GM21529 (cell line): ENCODE measurements at regions not wholly inside any gene's neighbourhood (a gene's known extent, or its start where the extent isn't known, plus 50 kb on each side); places are given as distances from the start of the nearest gene placed in this dataset.
A peak's percentile ranks its signal among the peaks of the same experiment; 100 is the strongest.
"Not testable (repeated sequence)": the region's sequence is repeated elsewhere in the genome, so short reads cannot be mapped to it uniquely, and the experiment has no call there.

Experiments
- ATAC-seq: cut with Tn5 transposase; IDR thresholded peaks from one replicate; pipeline ENCODE4 v1.9.1; 2021; ENCODE audit not compliant: unreplicated experiment

- no peak for ATAC-seq
Measured at GRCh38 chr6:56904068-56904467, 50.8 kb upstream of the BEND6 start.

DNA sequence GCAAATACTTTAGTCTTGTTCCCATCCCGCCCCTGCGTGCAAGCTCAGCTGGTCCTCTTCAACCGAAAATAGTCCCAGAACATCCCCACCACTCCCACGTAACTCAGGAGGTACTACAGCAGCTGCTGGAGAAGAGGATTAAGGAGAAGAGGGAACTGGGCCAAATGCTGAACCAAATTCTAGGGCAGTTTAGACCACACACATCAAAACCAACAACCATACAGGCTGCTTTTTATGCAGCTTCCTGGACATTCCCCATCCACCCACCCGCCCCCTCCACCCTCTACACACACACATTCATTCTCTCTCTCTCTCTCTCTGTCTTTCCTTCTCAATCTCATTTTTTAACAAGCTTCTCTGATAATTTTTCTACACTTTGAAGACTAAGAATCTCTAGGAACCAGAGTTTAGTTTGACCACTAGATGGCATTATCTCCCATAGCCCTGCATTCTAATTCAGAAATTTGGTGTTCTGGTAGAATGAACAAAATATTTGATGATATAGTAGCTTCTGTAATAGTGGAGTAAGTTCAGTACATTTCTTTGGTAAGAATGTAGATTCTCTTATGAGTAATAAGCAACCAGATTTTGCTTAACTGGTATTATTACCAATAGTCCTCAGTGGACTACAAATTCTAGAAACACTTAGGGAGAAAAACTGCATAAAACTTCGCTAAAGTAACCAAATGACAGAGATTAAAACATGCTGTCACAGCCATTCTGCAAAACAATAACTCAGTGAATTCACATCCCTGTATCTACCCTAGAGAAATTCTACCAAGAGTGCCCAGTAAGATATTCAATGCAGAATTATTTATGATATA, 52.1 kb upstream of the BEND6 start:
- no peak for ATAC-seq

- ATAC-seq: no peak
Measured at GRCh38 chr6:56900784-56901183, 54.1 kb upstream of the BEND6 start.

GRCh38 chr6:56899753-56900152, 55.2 kb upstream of the BEND6 start:
- no peak for ATAC-seq

- ATAC-seq: no peak
Measured at GRCh38 chr6:56899311-56899710, 55.6 kb upstream of the BEND6 start.

DNA sequence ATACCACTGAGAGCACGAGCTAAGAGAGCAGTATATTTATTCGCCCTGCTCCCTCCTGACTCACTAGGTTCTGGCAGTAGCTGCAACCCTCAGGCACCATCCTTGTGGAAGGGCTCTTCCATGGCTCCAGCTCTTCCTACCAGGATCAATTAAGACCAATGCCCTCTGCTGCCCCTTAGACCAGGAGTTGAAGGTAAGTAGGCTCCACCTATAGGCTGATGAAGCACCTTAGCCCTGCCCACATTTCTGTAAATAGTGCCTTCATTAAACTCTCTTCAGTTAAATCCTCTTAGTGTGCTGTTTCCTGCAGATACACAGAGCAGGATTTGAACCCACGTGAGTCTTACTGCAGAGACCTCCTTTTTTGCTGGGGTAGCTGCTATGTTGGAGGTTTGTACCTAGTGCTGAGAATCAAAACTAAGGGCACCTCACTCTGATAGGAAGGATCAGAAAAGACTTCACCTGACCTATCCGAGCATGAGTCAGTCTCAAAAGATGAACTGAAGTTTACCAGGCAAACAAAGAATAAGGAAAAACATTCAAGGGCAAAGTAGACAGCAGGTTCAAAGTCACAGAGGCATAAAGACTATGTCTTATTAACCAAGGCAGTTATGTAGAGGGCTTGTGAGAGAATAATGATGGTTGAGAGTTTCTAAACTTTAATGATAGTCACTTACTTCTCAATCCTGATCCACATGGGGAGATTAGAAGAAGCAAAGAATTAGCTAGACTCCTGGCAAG, 56.9 kb upstream of the BEND6 start:
- no peak for ATAC-seq

DNA sequence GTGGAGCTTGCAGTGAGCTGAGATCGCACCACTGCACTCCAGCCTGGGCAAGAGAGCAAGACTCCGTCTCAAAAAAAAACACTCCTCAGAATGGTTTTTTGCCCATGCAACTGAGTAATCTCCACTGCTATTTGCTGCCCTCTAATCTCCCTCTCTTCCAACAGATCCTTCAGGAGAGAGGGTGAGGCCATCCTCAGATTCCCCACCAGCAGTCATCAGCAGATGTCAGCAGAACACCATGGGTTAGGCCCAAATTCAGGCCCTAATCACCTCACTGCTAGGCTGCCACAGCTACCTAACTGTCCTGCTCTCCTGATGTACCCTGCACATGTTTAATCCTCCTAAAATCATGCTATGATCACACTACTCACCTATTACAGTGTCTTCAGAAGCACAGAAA, 63.2 kb upstream of the BEND6 start:
- peak; percentile 8 for ATAC-seq

DNA sequence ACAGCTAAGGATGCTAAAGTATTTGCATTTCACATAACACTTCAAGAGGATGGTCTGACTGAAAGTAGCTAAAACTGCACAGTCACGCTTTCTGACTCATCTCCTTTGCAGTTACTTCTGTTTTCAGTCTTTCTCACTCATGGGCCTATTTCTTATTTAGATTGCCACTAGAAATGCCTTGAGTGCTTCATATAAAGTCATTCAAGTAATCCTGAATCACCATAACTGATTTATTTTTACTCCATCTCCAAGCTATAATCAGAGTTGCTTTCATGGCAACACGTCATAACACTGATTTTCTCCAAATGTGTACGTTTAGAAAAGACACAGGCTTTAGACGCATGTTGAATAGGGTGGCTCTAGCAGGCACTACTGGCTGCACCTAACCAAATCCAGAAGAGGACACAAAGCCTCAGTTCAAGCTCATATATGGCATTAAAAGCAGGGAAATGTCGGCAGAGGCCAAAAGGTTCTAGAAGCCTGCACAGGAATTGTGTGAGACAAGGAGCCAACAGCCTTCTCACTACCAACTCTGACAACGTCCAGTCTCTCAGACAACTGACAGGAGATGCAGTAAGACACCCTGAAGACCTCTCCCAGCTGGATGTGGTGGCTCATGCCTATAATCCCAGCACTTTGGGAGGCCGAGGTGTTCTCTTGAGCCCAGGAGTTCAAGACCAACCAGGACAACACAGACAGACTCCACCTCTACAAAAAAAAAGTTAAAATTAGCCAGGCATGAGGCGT, 64.1 kb upstream of the BEND6 start:
- ATAC-seq: peak; percentile 96

- no peak for ATAC-seq
Measured at GRCh38 chr6:56890066-56890465, 64.8 kb upstream of the BEND6 start.

DNA sequence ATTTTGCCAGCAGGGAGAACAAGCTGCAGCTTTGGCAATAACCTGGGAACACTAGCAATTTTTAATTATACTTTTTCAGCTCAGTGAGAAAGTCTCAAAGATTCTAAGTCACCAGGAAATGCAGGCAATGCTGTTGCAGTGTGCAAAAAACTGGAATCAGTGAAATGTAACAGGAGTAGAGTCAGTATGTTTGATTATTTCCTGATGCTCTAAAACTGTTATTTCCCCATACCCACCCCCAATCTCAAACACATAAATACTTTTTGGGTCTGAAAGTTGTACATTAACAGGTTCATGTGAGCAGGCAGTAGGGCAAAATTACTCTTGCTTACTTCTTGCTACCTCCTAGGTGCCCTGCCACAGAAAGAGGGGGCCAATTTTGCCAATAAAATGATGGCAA, 65.4 kb upstream of the BEND6 start:
- ATAC-seq: no peak

DNA sequence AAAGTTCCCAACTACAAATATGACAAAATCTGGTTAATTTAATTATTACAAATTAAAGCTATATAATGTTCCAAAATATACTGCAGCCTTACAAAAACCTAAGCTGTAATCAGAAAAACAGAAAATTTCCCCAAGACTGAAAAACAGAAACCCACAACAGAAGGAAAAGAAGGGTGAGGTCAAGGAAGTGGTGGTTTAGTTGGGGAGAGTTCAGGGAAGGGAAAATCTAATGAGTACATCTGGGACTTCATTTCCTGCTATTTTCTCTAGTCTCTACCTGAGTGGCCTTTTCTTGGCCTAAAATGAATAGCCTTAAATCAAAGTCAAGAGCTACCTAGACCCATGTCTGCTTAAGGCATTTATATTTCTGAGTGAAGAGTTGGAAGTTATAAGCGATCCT, 66.2 kb upstream of the BEND6 start:
- ATAC-seq: no peak

DNA sequence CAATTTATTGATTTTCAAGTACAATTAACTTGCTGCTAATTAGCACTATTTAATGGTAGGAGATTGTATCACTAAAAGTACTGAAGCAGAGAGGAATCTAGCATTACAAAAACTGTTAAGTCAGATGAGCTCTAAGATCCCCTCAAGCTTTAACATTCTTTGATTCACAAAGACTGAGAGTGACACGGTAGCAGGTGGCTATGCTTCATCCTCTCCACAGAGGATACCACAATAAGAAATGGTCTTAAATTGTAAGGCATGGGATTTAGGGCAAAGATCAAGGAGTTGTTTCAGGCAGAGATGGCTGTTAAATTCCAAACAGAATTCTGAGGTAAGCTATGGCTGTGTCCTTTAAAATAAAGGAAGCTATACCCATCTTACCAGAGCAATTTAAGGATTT, 67.8 kb upstream of the BEND6 start:
- no peak for ATAC-seq

DNA sequence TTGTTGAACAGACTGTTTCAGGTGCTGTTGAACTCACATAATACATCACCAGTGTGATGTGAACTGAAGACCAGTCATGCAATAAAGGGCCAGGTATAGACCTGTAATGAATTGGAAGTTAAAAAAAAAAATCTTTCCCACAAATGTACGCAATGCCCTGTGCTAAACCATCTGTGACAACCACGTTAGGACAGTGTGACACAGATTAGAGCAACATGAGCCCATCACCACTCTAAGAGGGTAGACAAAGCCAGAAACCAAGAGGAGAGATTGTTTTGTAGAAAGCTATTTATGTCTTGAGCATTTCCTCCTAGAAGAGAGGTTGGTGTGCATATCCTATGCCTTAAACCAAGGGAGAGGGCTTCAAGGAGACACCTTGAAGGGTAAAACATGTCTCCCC, 77.0 kb upstream of the BEND6 start:
- no peak for ATAC-seq

- ATAC-seq: no peak
Measured at GRCh38 chr6:56875961-56876360, 78.9 kb upstream of the BEND6 start.

DNA sequence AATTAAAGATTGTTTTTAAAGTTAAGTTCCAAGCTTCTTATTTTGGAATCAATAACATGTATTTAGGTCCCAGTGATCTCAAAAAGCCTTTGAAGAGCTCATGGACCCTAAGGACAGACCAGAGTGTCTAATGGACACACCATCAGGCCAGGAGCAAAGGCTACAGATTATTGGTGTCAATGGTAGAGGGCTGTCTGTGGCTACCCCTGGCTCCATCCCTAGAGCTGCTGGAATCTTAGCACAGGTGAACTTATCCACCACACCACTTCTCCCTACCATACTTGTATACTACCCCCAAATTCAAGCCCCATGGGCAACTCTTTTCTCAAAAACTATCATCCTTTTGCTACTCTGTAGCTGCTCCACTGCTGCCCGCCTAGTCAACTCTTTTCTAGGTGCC, 79.4 kb upstream of the BEND6 start:
- ATAC-seq: no peak

- no peak for ATAC-seq
Measured at GRCh38 chr6:56874328-56874727, 80.6 kb upstream of the BEND6 start.

DNA sequence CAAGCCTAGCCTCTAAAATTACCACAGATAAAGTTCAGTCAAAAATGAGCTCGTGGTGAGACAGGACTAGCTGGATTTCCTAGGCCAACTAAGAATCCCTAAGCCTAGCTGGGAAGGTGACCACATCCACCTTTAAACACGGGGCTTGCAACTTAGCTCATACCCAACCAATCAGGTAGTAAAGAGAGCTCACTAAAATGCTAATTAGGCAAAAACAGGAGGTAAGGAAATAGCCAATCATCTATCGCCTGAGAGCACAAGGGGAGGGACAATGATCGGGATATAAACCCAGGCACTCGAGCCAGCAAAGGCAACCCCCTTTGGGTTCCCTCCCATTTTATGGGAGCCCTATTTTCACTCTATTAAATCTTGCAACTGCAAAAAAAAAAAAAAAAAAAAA, 84.9 kb upstream of the BEND6 start:
- not testable (repeated sequence) for ATAC-seq

DNA sequence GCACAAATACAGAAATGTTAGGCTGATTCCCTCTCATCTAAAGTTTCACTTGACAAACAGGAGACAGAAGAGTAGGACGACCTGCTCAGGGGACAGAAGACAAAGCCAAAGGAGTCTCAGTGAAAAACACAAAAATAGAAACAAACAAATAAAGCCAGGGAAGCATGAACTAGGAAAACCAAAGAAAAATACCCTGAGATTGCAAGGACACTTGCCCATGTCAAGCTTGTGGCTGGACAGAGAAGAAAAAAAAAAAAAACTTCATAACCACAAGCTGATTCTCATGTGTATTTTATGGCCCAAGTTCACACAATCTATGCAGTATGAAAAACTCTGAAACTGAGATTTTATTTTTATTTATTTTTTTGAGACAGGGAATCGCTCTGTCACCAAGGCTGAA, 85.6 kb upstream of the BEND6 start:
- peak; percentile 16 for ATAC-seq

DNA sequence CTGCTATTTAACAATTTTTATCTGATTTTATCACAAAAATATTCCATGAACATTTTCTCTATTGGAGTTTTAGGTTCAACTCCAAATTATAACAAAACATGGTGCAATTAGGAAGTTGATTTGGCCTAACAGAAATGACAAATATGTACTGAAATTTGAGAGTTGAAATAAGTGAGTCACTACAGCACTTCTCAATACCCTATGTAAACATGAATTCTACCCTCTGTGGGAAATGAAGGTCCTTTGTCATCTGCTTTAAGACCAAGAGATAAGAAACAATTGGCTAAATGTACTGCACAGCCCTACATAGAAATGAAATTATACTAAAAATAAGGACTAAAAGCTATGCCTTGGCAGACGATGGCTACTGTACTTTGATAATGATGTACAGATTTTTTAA, 86.2 kb upstream of the BEND6 start:
- ATAC-seq: peak; percentile 42

- no peak for ATAC-seq
Measured at GRCh38 chr6:56866917-56867522, 87.9 kb upstream of the BEND6 start.

DNA sequence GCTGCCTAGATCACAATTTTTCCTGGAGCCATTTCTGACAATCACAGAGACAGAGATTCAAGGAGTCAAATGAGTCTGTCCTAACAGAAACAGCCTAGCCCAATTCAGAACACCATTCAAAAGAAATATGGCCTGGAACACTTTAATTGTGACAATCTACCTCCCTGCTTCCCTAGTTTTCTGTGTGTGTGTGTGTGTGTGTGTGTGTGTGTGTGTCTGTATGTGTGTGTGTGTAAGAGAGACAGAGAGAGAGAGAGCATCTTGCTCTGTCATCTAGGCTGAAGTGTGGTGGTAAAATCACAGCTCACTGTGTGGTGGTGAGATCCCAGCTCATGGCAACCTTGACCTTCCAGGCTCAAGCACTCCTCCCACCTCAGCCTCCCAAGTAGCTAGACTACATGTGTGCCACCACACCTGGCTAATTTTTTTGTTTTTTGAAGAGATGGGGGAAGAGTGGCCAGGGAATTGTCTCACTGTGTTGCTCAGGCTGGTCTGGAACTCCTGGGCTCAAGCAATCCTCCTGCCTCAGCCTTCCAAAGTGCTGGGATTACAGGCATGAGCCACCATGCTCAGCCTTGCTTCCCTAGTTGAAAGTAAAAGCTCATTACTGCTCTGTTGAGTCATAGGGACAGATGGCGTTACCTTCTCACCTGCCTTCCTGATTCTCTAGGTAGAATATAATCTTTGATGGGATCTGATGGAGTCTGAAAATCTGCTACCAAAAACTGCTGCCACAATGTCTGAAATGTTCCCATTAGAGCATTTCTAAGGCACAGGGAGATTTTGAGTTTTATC, 89.6 kb upstream of the BEND6 start:
- no peak for ATAC-seq
